Loucy (cell line): ENCODE measurements at regions not wholly inside any gene's neighbourhood (a gene's known extent, or its start where the extent isn't known, plus 50 kb on each side); places are given as distances from the start of the nearest gene placed in this dataset.

Experiments used
- CTCF ChIP-seq: fragments of 200-600 bp; sonication (generic); conservative IDR thresholded peaks from 2 replicates; pipeline ENCODE4 v1.5.1; 2014; ENCODE audit warnings: mild to moderate bottlenecking, antibody characterized with exemption, low read length
- EZH2phosphoT487 ChIP-seq: fragments of 200-600 bp; IDR thresholded peaks from 2 replicates; pipeline ENCODE4 v1.6.1; 2018; ENCODE audit warnings: antibody characterized with exemption, mild to moderate bottlenecking, moderate library complexity, borderline replicate concordance

- no peak for TF ChIP-seq CTCF
- TF ChIP-seq EZH2phosphoT487 = no peak
Measured at GRCh38 chr11:129743112-129743815, 72.4 kb upstream of the TMEM45B start.
